ENCODE measurements at regions not wholly inside any gene's neighbourhood (a gene's known extent, or its start where the extent isn't known, plus 50 kb on each side); places are given as distances from the start of the nearest gene placed in this dataset.

DNA sequence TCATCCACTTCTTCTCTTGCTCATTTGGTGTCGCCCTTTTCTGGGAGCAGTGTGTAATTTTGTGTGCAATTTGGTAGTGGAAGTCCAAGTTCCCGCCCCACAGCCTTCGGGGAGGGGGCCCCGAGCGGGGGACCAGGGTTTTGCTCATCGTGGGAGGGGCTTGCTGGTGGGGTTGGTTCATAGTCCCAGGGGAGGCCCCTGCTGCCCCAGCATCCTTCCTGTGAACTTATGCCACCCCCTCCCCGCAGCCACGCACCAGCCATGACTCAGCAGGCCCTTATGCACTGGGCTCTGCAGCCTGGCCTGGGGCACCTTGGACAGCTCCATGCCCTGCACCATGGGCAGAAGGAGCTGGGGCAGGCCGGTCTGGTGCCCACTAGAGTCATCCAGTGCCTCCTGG lies 1183.6 kb downstream of the BRD1 start:
- Histone ChIP-seq H4K20me1 (ENCODE audit: low read length) (no peaks in the 10 kb centered on the region), H3F3A (ENCODE audit: low read length, unreplicated experiment) (no peaks in the 10 kb centered on the region), H3K4me3 (ENCODE audit: low read length) (no peak overlapping the region), H3K36me3 (ENCODE audit: low read depth, low read length) (no peaks in the 10 kb centered on the region), H3K9me2 (replicated peaks; ENCODE audit: low read length) (no peaks in the 10 kb centered on the region), H3K9me3 (ENCODE audit: low read length) (no peaks in the 10 kb centered on the region), H3K9ac (ENCODE audit: low read length) (no peak overlapping the region), H3K4me2 (ENCODE audit: low read length) (no peak overlapping the region), H3K4me1 (ENCODE audit: insufficient read depth, low read length) (no peaks in the 10 kb centered on the region), H3K27ac (ENCODE audit: low read length) (no peak overlapping the region), H2AFZ (ENCODE audit: low read length) (no peak overlapping the region), H3K79me2 (ENCODE audit: low read length) (no peaks in the 10 kb centered on the region), H3K27me3 (ENCODE audit: low read length) (no peaks in the 10 kb centered on the region)
- TF ChIP-seq EZH2 (IDR thresholded peaks at IDR 0.05; ENCODE audit: low read length, unreplicated experiment) (no peak), EZH2phosphoT487 (IDR thresholded peaks at IDR 0.05; ENCODE audit: borderline replicate concordance, low read length) (no peak)
- TF ChIP-seq, protein P1, sequence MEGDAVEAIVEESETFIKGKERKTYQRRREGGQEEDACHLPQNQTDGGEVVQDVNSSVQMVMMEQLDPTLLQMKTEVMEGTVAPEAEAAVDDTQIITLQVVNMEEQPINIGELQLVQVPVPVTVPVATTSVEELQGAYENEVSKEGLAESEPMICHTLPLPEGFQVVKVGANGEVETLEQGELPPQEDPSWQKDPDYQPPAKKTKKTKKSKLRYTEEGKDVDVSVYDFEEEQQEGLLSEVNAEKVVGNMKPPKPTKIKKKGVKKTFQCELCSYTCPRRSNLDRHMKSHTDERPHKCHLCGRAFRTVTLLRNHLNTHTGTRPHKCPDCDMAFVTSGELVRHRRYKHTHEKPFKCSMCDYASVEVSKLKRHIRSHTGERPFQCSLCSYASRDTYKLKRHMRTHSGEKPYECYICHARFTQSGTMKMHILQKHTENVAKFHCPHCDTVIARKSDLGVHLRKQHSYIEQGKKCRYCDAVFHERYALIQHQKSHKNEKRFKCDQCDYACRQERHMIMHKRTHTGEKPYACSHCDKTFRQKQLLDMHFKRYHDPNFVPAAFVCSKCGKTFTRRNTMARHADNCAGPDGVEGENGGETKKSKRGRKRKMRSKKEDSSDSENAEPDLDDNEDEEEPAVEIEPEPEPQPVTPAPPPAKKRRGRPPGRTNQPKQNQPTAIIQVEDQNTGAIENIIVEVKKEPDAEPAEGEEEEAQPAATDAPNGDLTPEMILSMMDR (conservative IDR thresholded peaks at IDR 0.05; ENCODE audit: low read depth, low read length) = no peak
- no TSS peak for BruUV-seq (replicated peaks)
- ATAC-seq (no peak), DNase-seq (no peak)
- intact Hi-C loops (cut with micrococcal nuclease) = no loop called here
- POLR2A ChIA-PET (ENCODE audit: unreplicated experiment) = no interaction called here
- CTCF ChIA-PET = no interaction called here

DNA sequence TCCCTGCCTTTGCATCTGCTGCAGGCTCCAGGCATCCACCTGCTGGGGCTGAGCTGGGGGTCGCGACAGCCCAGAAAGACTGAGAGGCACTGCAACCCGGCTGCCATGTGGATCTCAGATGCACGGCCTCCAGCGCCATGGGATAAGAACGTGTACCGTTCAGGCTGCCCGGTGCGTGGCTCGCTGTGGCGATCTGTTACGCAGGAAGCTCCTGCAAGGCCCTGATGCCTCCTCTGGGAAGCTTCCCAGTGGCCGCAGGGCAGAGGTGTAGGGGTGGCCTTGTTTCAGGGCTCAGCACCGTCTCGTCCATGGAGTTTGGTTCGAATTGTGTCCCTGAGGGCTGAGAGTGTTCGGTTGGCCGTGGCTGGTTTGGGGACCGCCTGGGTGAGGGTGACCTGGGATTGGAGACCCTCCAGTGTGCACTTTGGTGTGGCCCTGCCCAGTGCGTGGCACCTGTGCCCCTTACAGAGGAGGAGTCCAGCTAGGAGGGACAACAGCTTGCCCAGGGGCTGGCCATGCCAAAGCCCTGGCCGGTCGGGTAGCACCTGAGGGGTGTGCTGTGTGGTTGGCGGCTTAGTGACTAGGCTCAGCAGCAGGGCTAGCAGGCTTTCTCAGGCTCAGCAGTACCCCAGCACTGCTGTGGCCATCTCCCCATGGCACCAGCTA lies 1184.5 kb downstream of the BRD1 start:
- intact Hi-C loops (cut with micrococcal nuclease) = no loop called here
- Histone ChIP-seq H3K27me3 (ENCODE audit: low read length) (no peaks in the 10 kb centered on the region), H3K4me3 (ENCODE audit: low read length) (no peak overlapping the region)

GRCh38 chr22:48642550-48642949 lies 1185.1 kb downstream of the BRD1 start:
- CTCF ChIA-PET = no interaction called here
- Histone ChIP-seq H3K36me3 (ENCODE audit: low read depth, low read length) (no peaks in the 10 kb centered on the region), H3K79me2 (ENCODE audit: low read length) (no peaks in the 10 kb centered on the region), H4K20me1 (ENCODE audit: low read length) (no peaks in the 10 kb centered on the region), H3K9me3 (ENCODE audit: low read length) (no peaks in the 10 kb centered on the region), H3K4me2 (ENCODE audit: low read length) (no peak overlapping the region), H3K27me3 (ENCODE audit: low read length) (no peaks in the 10 kb centered on the region), H3F3A (ENCODE audit: low read length, unreplicated experiment) (no peaks in the 10 kb centered on the region), H3K27ac (ENCODE audit: low read length) (no peak overlapping the region), H3K4me1 (ENCODE audit: insufficient read depth, low read length) (no peaks in the 10 kb centered on the region), H3K9me2 (replicated peaks; ENCODE audit: low read length) (no peaks in the 10 kb centered on the region), H2AFZ (ENCODE audit: low read length) (no peak overlapping the region), H3K4me3 (ENCODE audit: low read length) (no peak overlapping the region), H3K9ac (ENCODE audit: low read length) (no peak overlapping the region)
- BruUV-seq (replicated peaks) = no TSS peak
- POLR2A ChIA-PET (ENCODE audit: unreplicated experiment) = no interaction called here
- ATAC-seq (no peak), DNase-seq (no peak)
- TF ChIP-seq EZH2 (IDR thresholded peaks at IDR 0.05; ENCODE audit: low read length, unreplicated experiment) = no peak
- no peak for TF ChIP-seq EZH2phosphoT487 (IDR thresholded peaks at IDR 0.05; ENCODE audit: borderline replicate concordance, low read length)
- TF ChIP-seq, protein P1 (conservative IDR thresholded peaks at IDR 0.05; ENCODE audit: low read depth, low read length) = no peak
- intact Hi-C loops (cut with micrococcal nuclease) = no loop called here

More for the DNA sequence above, 1184.5 kb downstream of the BRD1 start:
- Histone ChIP-seq H3K4me1 (ENCODE audit: insufficient read depth, low read length) (no peaks in the 10 kb centered on the region), H3K9me3 (ENCODE audit: low read length) (no peaks in the 10 kb centered on the region), H3K79me2 (ENCODE audit: low read length) (no peaks in the 10 kb centered on the region), H3K9ac (ENCODE audit: low read length) (no peak overlapping the region), H3K27ac (ENCODE audit: low read length) (no peak overlapping the region), H3F3A (ENCODE audit: low read length, unreplicated experiment) (no peaks in the 10 kb centered on the region), H3K4me2 (ENCODE audit: low read length) (no peak overlapping the region), H4K20me1 (ENCODE audit: low read length) (no peaks in the 10 kb centered on the region), H2AFZ (ENCODE audit: low read length) (no peak overlapping the region), H3K36me3 (ENCODE audit: low read depth, low read length) (no peaks in the 10 kb centered on the region), H3K9me2 (replicated peaks; ENCODE audit: low read length) (no peaks in the 10 kb centered on the region)
- POLR2A ChIA-PET (ENCODE audit: unreplicated experiment) = no interaction called here
- no TSS peak for BruUV-seq (replicated peaks)
- DNase-seq (no peak), ATAC-seq (no peak)
- CTCF ChIA-PET = no interaction called here
- TF ChIP-seq EZH2 (IDR thresholded peaks at IDR 0.05; ENCODE audit: low read length, unreplicated experiment) (no peak), EZH2phosphoT487 (IDR thresholded peaks at IDR 0.05; ENCODE audit: borderline replicate concordance, low read length) (no peak)
- TF ChIP-seq, protein P1 (conservative IDR thresholded peaks at IDR 0.05; ENCODE audit: low read depth, low read length) = no peak

Measured in PC-3 (cell line).